ENCODE measurements at regions not wholly inside any gene's neighbourhood (a gene's known extent, or its start where the extent isn't known, plus 50 kb on each side); places are given as distances from the start of the nearest gene placed in this dataset.
"Not testable (repeated sequence)": the region's sequence is repeated elsewhere in the genome, so short reads cannot be mapped to it uniquely, and the experiment has no call there.

GRCh38 chr21:6468331-6468860, 4053.0 kb upstream of the TPTE start:
- H4K20me1 ChIP-seq (replicated peaks; ENCODE audit: control insufficient read depth, insufficient read depth, low read length); CTCF ChIA-PET (ENCODE audit: low intra/inter-chr PET ratio); H3K4me2 ChIP-seq (ENCODE audit: insufficient read depth, low read length); H3K9me3 ChIP-seq (replicated peaks; ENCODE audit: control insufficient read depth, insufficient read depth, low read depth, low read length); H3K4me1 ChIP-seq (replicated peaks in 1 of 2; ENCODE audit: control insufficient read depth in 2 of 2, insufficient read depth in 2 of 2, low read length in 2 of 2); H3K27ac ChIP-seq (ENCODE audit: extremely low read depth, low read depth, low read length); POLR2A ChIA-PET; FAIRE-seq; H3K79me2 ChIP-seq (ENCODE audit: control insufficient read depth, insufficient read depth, low read length); intact Hi-C loops (cut with micrococcal nuclease); in situ Hi-C loops (cut with MboI); H3K36me3 ChIP-seq (ENCODE audit: control insufficient read depth, insufficient read depth, low read length); H3K27me3 ChIP-seq (ENCODE audit: control insufficient read depth in 2 of 2, insufficient read depth in 2 of 2, low read length in 2 of 2); H3K9me1 ChIP-seq (ENCODE audit: control insufficient read depth, insufficient read depth, low read length); H3K9ac ChIP-seq (ENCODE audit: insufficient read depth in 1 of 2, low read depth in 2 of 2, low read length in 2 of 2); H3K4me3 ChIP-seq; DNase-seq (ENCODE audit: extremely low read depth in 1 of 4, low spot score in 3 of 4); BruUV-seq (replicated peaks); H2AFZ ChIP-seq (ENCODE audit: low read depth, low read length): not testable (repeated sequence)
- ATAC-seq: peak; percentile 25
- WGBS (ENCODE audit: insufficient coverage, low coverage, missing lambda C conversion rate): no CpG with 5 or more reads among the region's 34 CpGs

- POLR2A ChIA-PET; BruUV-seq (replicated peaks); H3K79me2 ChIP-seq (ENCODE audit: control insufficient read depth, insufficient read depth, low read length); H2AFZ ChIP-seq (ENCODE audit: low read depth, low read length); H3K4me1 ChIP-seq (replicated peaks in 1 of 2; ENCODE audit: control insufficient read depth in 2 of 2, insufficient read depth in 2 of 2, low read length in 2 of 2); H3K9ac ChIP-seq (ENCODE audit: insufficient read depth in 1 of 2, low read depth in 2 of 2, low read length in 2 of 2); H3K4me2 ChIP-seq (ENCODE audit: insufficient read depth, low read length); intact Hi-C loops (cut with micrococcal nuclease); H3K27me3 ChIP-seq (ENCODE audit: control insufficient read depth in 2 of 2, insufficient read depth in 2 of 2, low read length in 2 of 2); H3K4me3 ChIP-seq; H3K27ac ChIP-seq (ENCODE audit: extremely low read depth, low read depth, low read length); in situ Hi-C loops (cut with MboI); H3K9me3 ChIP-seq (replicated peaks; ENCODE audit: control insufficient read depth, insufficient read depth, low read depth, low read length); H4K20me1 ChIP-seq (replicated peaks; ENCODE audit: control insufficient read depth, insufficient read depth, low read length); CTCF ChIA-PET (ENCODE audit: low intra/inter-chr PET ratio); H3K36me3 ChIP-seq (ENCODE audit: control insufficient read depth, insufficient read depth, low read length); DNase-seq (ENCODE audit: extremely low read depth in 1 of 4, low spot score in 3 of 4); ATAC-seq; H3K9me1 ChIP-seq (ENCODE audit: control insufficient read depth, insufficient read depth, low read length); FAIRE-seq: not testable (repeated sequence)
- no CpG with 5 or more reads among the region's 25 CpGs for WGBS (ENCODE audit: insufficient coverage, low coverage, missing lambda C conversion rate)
These were observed 4047.0 kb upstream of the TPTE start for GRCh38 chr21:6474250-6474968.

- H3K79me2 ChIP-seq (ENCODE audit: control insufficient read depth, insufficient read depth, low read length); BruUV-seq (replicated peaks); intact Hi-C loops (cut with micrococcal nuclease); H3K9me1 ChIP-seq (ENCODE audit: control insufficient read depth, insufficient read depth, low read length); in situ Hi-C loops (cut with MboI); H2AFZ ChIP-seq (ENCODE audit: low read depth, low read length); DNase-seq (ENCODE audit: extremely low read depth in 1 of 4, low spot score in 3 of 4); H4K20me1 ChIP-seq (replicated peaks; ENCODE audit: control insufficient read depth, insufficient read depth, low read length); CTCF ChIA-PET (ENCODE audit: low intra/inter-chr PET ratio); H3K9me3 ChIP-seq (replicated peaks; ENCODE audit: control insufficient read depth, insufficient read depth, low read depth, low read length); H3K9ac ChIP-seq (ENCODE audit: insufficient read depth in 1 of 2, low read depth in 2 of 2, low read length in 2 of 2); H3K27me3 ChIP-seq (ENCODE audit: control insufficient read depth in 2 of 2, insufficient read depth in 2 of 2, low read length in 2 of 2); H3K4me3 ChIP-seq; POLR2A ChIA-PET; FAIRE-seq; H3K27ac ChIP-seq (ENCODE audit: extremely low read depth, low read depth, low read length); H3K36me3 ChIP-seq (ENCODE audit: control insufficient read depth, insufficient read depth, low read length); H3K4me2 ChIP-seq (ENCODE audit: insufficient read depth, low read length); H3K4me1 ChIP-seq (replicated peaks in 1 of 2; ENCODE audit: control insufficient read depth in 2 of 2, insufficient read depth in 2 of 2, low read length in 2 of 2): not testable (repeated sequence)
- peak; percentile 50 for ATAC-seq
- WGBS (ENCODE audit: insufficient coverage, low coverage, missing lambda C conversion rate): no CpG with 5 or more reads among the region's 17 CpGs
These were observed 4040.3 kb upstream of the TPTE start for GRCh38 chr21:6481116-6481515.

GRCh38 chr21:6482616-6483015, 4038.8 kb upstream of the TPTE start:
- H3K36me3 ChIP-seq (ENCODE audit: control insufficient read depth, insufficient read depth, low read length); H3K27ac ChIP-seq (ENCODE audit: extremely low read depth, low read depth, low read length); FAIRE-seq; H3K9me1 ChIP-seq (ENCODE audit: control insufficient read depth, insufficient read depth, low read length); H3K4me1 ChIP-seq (replicated peaks in 1 of 2; ENCODE audit: control insufficient read depth in 2 of 2, insufficient read depth in 2 of 2, low read length in 2 of 2); ATAC-seq; CTCF ChIA-PET (ENCODE audit: low intra/inter-chr PET ratio); H3K79me2 ChIP-seq (ENCODE audit: control insufficient read depth, insufficient read depth, low read length); H3K9ac ChIP-seq (ENCODE audit: insufficient read depth in 1 of 2, low read depth in 2 of 2, low read length in 2 of 2); POLR2A ChIA-PET; intact Hi-C loops (cut with micrococcal nuclease); in situ Hi-C loops (cut with MboI); H3K27me3 ChIP-seq (ENCODE audit: control insufficient read depth in 2 of 2, insufficient read depth in 2 of 2, low read length in 2 of 2); H3K4me3 ChIP-seq; BruUV-seq (replicated peaks); DNase-seq (ENCODE audit: extremely low read depth in 1 of 4, low spot score in 3 of 4); H3K4me2 ChIP-seq (ENCODE audit: insufficient read depth, low read length); H4K20me1 ChIP-seq (replicated peaks; ENCODE audit: control insufficient read depth, insufficient read depth, low read length); H2AFZ ChIP-seq (ENCODE audit: low read depth, low read length); H3K9me3 ChIP-seq (replicated peaks; ENCODE audit: control insufficient read depth, insufficient read depth, low read depth, low read length): not testable (repeated sequence)
- WGBS (ENCODE audit: insufficient coverage, low coverage, missing lambda C conversion rate): 64% methylated on average over 1 of the region's 3 CpGs

All from K562 (cell line).